ENCODE measurements at regions not wholly inside any gene's neighbourhood (a gene's known extent, or its start where the extent isn't known, plus 50 kb on each side); places are given as distances from the start of the nearest gene placed in this dataset.

DNA sequence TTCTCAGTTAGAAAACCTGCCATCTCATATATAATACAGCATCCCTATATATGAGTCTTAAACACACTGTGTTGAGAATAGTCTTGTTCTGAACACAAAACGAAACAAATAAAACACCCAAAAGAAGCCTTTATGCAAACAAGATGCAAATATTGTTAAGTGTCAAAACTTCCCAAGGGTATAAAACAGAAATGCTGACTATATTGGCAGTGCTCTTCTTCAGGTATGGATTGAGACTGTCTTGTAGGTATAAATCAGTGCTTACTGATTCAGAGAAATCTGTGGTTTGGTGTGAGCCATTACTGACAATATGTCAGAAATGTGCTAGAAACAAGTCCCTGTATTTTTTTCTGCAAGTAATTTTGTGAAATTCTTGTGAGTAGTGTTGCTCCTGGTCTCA is 82.8 kb upstream of the CTSO start:
- Histone ChIP-seq H3K36me3 (ENCODE audit: control insufficient read depth in 2 of 2, insufficient read depth in 2 of 2, low read length in 1 of 2) (no peaks in the 10 kb centered on the region), H3K27ac (ENCODE audit: low read depth in 1 of 2, low read length in 1 of 2) (no peak overlapping the region), H3K9me3 (ENCODE audit: control insufficient read depth in 2 of 2, insufficient read depth in 1 of 2, low read length in 1 of 2) (no peaks in the 10 kb centered on the region), H3K4me3 (ENCODE audit: low read length in 2 of 2) (no peak overlapping the region), H3K4me1 (ENCODE audit: control insufficient read depth in 2 of 2, insufficient read depth in 2 of 2, low read length in 2 of 2) (no peaks in the 10 kb centered on the region), H3K27me3 (ENCODE audit: control insufficient read depth in 2 of 2, insufficient read depth in 1 of 2, low read length in 1 of 2) (no peaks in the 10 kb centered on the region)
- no peak for DNase-seq (ENCODE audit: low read depth in 6 of 9, low spot score in 9 of 9)
- 93% methylated on average over 1 of the region's 1 CpG for WGBS

DNA sequence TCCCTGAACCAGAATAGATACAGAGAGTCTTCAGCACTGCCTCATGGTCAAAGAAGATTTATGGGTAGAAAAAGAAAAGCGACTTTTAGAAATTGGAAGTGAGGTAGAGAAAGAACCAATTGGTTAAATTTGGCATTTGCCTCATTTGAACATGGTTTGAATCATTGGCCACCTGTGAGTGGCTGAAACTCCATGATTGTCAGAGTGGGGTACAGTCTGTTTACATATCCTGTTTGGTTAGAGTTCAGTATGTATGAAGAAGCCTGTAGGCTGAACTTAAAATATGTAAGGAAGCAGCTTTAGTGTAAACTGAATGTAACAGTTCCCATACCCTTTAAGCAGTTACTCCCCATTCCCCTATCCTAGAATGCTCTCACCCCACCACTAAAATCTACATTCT is 76.0 kb upstream of the CTSO start:
- Histone ChIP-seq H3K4me3 (ENCODE audit: low read length in 2 of 2) (no peak overlapping the region), H3K4me1 (ENCODE audit: control insufficient read depth in 2 of 2, insufficient read depth in 2 of 2, low read length in 2 of 2) (no peaks in the 10 kb centered on the region), H3K9me3 (ENCODE audit: control insufficient read depth in 2 of 2, insufficient read depth in 1 of 2, low read length in 1 of 2) (no peaks in the 10 kb centered on the region), H3K27ac (ENCODE audit: low read depth in 1 of 2, low read length in 1 of 2) (no peak overlapping the region), H3K36me3 (ENCODE audit: control insufficient read depth in 2 of 2, insufficient read depth in 2 of 2, low read length in 1 of 2) (no peaks in the 10 kb centered on the region), H3K27me3 (ENCODE audit: control insufficient read depth in 2 of 2, insufficient read depth in 1 of 2, low read length in 1 of 2) (no peaks in the 10 kb centered on the region)
- 97% methylated on average over 1 of the region's 1 CpG for WGBS
- no peak for DNase-seq (ENCODE audit: low read depth in 6 of 9, low spot score in 9 of 9)

DNA sequence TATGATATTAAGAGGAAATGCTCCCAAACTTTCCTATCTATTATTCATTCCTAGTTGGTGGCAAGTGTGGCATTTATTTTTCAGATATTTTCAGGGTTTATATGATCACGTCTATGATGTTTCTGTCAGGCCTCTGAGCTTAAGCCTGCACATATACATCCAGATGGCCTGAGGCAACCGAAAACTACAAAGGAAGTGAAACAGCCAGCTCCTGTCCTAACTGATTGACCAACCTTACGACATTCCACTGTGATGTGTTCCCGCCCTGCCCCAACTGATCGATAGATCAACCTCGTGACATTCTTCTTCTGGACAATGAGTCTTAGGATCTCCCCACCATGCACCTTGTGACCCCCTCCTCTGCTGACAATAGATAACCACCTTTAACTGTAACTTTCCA is 67.6 kb upstream of the CTSO start:
- DNase-seq (ENCODE audit: low read depth in 6 of 9, low spot score in 9 of 9) = no peak

DNA sequence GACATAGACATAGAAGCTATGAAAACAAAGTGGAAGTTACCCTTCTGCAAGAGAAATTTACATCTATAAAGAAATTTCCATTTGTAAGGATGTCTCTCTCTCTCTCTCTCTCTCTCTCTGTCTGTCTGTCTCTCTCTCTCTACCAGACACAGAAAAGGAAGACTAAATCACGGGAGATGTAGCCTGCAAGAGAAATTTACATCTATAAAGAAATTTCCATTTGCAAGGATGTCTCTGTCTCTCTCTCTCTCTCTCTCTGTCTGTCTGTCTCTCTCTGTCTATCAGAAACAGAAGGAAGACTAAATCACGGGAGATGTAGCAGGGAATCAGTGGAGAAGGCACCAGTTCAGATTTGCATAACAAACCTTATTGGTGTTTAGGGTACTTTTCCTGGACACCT is 65.6 kb upstream of the CTSO start:
- WGBS = 47% methylated on average over 2 of the region's 2 CpGs
- Histone ChIP-seq H3K4me1 (ENCODE audit: control insufficient read depth in 2 of 2, insufficient read depth in 2 of 2, low read length in 2 of 2) (no peaks in the 10 kb centered on the region), H3K27ac (ENCODE audit: low read depth in 1 of 2, low read length in 1 of 2) (no peak overlapping the region), H3K27me3 (ENCODE audit: control insufficient read depth in 2 of 2, insufficient read depth in 1 of 2, low read length in 1 of 2) (no peaks in the 10 kb centered on the region), H3K4me3 (ENCODE audit: low read length in 2 of 2) (no peak overlapping the region), H3K36me3 (ENCODE audit: control insufficient read depth in 2 of 2, insufficient read depth in 2 of 2, low read length in 1 of 2) (no peaks in the 10 kb centered on the region), H3K9me3 (ENCODE audit: control insufficient read depth in 2 of 2, insufficient read depth in 1 of 2, low read length in 1 of 2) (no peaks in the 10 kb centered on the region)
- DNase-seq (ENCODE audit: low read depth in 6 of 9, low spot score in 9 of 9) = no peak

More for the DNA sequence above, 67.6 kb upstream of the CTSO start:
- no peak overlapping the region for H3K27ac ChIP-seq (ENCODE audit: low read depth in 1 of 2, low read length in 1 of 2)
- H3K4me1 ChIP-seq (ENCODE audit: control insufficient read depth in 2 of 2, insufficient read depth in 2 of 2, low read length in 2 of 2) = no peaks in the 10 kb centered on the region
- no peaks in the 10 kb centered on the region for H3K27me3 ChIP-seq (ENCODE audit: control insufficient read depth in 2 of 2, insufficient read depth in 1 of 2, low read length in 1 of 2)
- no peaks in the 10 kb centered on the region for H3K36me3 ChIP-seq (ENCODE audit: control insufficient read depth in 2 of 2, insufficient read depth in 2 of 2, low read length in 1 of 2)
- H3K4me3 ChIP-seq (ENCODE audit: low read length in 2 of 2) = no peak overlapping the region
- WGBS = 95% methylated on average over 6 of the region's 6 CpGs
- no peaks in the 10 kb centered on the region for H3K9me3 ChIP-seq (ENCODE audit: control insufficient read depth in 2 of 2, insufficient read depth in 1 of 2, low read length in 1 of 2)

GRCh38 chr4:156018383-156018782 is 64.7 kb upstream of the CTSO start:
- H3K27me3 ChIP-seq (ENCODE audit: control insufficient read depth in 2 of 2, insufficient read depth in 1 of 2, low read length in 1 of 2) = no peaks in the 10 kb centered on the region
- no peaks in the 10 kb centered on the region for H3K9me3 ChIP-seq (ENCODE audit: control insufficient read depth in 2 of 2, insufficient read depth in 1 of 2, low read length in 1 of 2)
- WGBS = 55% methylated on average over 5 of the region's 5 CpGs
- no peaks in the 10 kb centered on the region for H3K4me1 ChIP-seq (ENCODE audit: control insufficient read depth in 2 of 2, insufficient read depth in 2 of 2, low read length in 2 of 2)
- H3K4me3 ChIP-seq (ENCODE audit: low read length in 2 of 2) = no peak overlapping the region
- no peak overlapping the region for H3K27ac ChIP-seq (ENCODE audit: low read depth in 1 of 2, low read length in 1 of 2)
- H3K36me3 ChIP-seq (ENCODE audit: control insufficient read depth in 2 of 2, insufficient read depth in 2 of 2, low read length in 1 of 2) = no peaks in the 10 kb centered on the region
- DNase-seq (ENCODE audit: low read depth in 6 of 9, low spot score in 9 of 9) = no peak

DNA sequence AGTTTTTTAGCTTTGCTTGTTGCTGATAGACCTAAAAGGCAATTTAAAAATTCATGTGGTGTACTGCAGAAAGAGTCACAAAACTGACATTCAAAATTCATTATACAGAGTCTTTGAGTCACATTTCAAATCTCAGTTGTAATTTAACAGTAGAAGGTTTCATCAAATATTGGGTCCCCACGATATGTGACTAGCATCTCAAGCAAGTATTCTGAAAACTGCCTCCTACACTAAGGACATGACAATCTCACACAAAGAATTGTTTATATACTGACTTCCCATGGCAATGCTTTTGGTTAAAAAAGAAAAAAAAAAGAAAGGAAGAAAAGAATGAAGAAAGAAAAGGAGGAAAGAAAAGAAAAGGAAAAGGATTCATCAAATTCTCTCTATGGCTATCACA is 62.1 kb upstream of the CTSO start:
- no peaks in the 10 kb centered on the region for H3K4me1 ChIP-seq (ENCODE audit: control insufficient read depth in 2 of 2, insufficient read depth in 2 of 2, low read length in 2 of 2)
- no peaks in the 10 kb centered on the region for H3K36me3 ChIP-seq (ENCODE audit: control insufficient read depth in 2 of 2, insufficient read depth in 2 of 2, low read length in 1 of 2)
- no peaks in the 10 kb centered on the region for H3K27me3 ChIP-seq (ENCODE audit: control insufficient read depth in 2 of 2, insufficient read depth in 1 of 2, low read length in 1 of 2)
- DNase-seq (ENCODE audit: low read depth in 6 of 9, low spot score in 9 of 9) = no peak
- H3K27ac ChIP-seq (ENCODE audit: low read depth in 1 of 2, low read length in 1 of 2) = no peak overlapping the region
- WGBS = 88% methylated on average over 1 of the region's 1 CpG
- no peaks in the 10 kb centered on the region for H3K9me3 ChIP-seq (ENCODE audit: control insufficient read depth in 2 of 2, insufficient read depth in 1 of 2, low read length in 1 of 2)
- H3K4me3 ChIP-seq (ENCODE audit: low read length in 2 of 2) = no peak overlapping the region

- Histone ChIP-seq H3K9me3 (ENCODE audit: control insufficient read depth in 2 of 2, insufficient read depth in 1 of 2, low read length in 1 of 2) (no peaks in the 10 kb centered on the region), H3K36me3 (ENCODE audit: control insufficient read depth in 2 of 2, insufficient read depth in 2 of 2, low read length in 1 of 2) (no peaks in the 10 kb centered on the region), H3K4me3 (ENCODE audit: low read length in 2 of 2) (no peak overlapping the region), H3K27ac (ENCODE audit: low read depth in 1 of 2, low read length in 1 of 2) (no peak overlapping the region), H3K27me3 (ENCODE audit: control insufficient read depth in 2 of 2, insufficient read depth in 1 of 2, low read length in 1 of 2) (no peaks in the 10 kb centered on the region), H3K4me1 (ENCODE audit: control insufficient read depth in 2 of 2, insufficient read depth in 2 of 2, low read length in 2 of 2) (no peaks in the 10 kb centered on the region)
- no peak for DNase-seq (ENCODE audit: low read depth in 6 of 9, low spot score in 9 of 9)
- 97% methylated on average over 16 of the region's 16 CpGs for WGBS
Measured at GRCh38 chr4:156006192-156006591, 52.5 kb upstream of the CTSO start.
